GM21737 (cell line): ENCODE measurements at regions not wholly inside any gene's neighbourhood (a gene's known extent, or its start where the extent isn't known, plus 50 kb on each side); places are given as distances from the start of the nearest gene placed in this dataset.
"Not testable (repeated sequence)": the region's sequence is repeated elsewhere in the genome, so short reads cannot be mapped to it uniquely, and the experiment has no call there.

Source experiments
- ATAC-seq: cut with Tn5 transposase; IDR thresholded peaks from one replicate; pipeline ENCODE4 v1.9.1; 2021; ENCODE audit warnings: mild to moderate bottlenecking, moderate library complexity; ENCODE audit not compliant: unreplicated experiment

DNA sequence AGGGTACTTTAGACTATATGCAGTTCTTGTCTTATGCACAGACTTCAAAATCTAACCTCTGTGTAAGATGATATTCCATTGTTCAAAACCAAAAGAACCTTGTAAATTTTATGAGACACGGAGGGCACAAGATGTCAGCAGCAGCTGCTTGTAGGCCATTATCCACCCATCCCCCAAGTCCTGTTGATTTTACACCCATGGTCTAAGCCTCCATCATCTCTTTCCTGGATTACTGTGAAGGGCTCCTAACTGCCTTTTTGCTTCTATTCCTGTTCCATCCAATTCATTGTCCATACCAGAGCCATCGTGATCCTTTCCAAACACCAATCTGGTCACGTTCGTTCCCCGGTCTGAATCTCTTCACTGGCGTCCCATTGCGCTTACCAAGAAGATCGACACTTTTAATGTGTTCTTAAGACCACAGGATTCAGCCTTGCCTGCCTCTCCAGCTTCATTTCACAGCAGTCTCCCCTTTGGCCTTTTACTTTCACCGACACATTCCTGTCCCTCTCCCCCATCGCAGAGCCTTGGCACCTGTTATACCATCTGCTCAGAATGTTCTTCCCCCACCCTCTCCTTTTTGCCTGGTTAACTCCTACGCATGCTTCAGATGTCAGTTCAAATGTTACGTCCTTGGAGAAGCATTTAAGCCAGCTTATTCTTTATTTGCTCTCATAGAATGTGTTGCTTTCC is 107.3 kb upstream of the POU3F1 start:
- no peak for ATAC-seq

DNA sequence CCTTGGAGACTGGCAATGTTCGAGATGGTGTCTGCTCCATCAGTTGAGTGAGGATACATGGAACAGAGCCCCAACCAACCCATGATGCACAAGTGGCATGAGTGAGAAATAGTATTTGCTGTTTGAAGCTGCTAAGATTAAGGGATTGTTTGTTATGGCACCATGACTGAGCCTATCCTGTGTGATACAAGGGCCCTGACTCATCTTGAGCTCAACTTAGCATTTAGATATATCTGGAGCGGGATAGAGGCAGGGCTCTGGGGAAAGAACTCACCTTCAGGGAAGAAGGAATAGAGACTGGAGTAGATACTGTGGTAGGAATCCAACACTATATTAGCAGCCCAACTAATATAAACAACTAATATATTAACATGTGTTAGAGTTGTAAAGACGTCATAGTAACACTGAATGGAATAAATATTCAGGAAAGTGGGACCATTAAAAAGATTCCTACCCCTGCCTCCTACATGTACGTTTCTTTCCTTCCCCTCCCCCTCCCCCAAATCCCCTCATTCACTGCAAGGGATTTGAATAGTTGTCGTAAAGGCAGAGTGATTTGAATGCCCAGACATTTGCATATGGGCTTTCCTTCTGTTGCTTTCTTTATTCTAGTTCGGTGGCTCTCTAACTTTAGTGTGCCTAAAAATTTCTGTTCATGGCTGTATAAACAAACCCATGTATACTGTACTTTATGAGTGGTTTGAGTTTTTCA is 106.6 kb upstream of the POU3F1 start:
- no peak for ATAC-seq

DNA sequence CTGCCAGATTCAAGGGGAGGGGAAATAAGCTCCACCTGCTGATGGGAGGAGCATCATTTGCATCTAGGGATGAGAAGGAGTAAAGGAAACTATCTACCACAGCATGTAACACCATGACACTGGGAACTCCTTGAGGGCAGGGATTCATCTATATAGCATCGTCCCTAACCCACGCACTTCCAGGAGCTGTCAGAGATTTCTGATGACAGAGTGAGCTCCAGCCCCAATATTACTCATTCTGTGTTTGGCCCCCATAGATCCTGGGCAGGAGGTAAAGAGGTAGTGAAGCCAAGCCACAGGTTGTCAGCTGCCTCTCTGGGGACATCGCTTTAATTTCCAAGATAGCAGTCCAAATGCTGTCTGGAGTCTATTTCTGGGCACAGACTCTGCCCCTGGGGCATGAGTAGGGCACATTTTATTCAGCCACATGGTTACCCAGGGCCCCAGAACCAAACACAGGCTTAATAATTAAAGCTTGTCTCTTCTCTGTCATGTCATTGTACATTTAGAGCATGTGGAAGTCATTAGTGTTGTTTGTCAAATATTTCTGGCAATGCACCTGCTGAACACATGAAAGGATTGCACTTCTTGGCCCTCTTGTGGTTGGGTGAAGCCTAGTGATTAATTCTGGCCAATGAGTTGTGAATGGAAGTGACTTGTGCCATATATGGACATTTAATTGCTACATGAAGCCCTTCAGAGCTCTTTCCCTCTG is 105.9 kb upstream of the POU3F1 start:
- no peak for ATAC-seq

DNA sequence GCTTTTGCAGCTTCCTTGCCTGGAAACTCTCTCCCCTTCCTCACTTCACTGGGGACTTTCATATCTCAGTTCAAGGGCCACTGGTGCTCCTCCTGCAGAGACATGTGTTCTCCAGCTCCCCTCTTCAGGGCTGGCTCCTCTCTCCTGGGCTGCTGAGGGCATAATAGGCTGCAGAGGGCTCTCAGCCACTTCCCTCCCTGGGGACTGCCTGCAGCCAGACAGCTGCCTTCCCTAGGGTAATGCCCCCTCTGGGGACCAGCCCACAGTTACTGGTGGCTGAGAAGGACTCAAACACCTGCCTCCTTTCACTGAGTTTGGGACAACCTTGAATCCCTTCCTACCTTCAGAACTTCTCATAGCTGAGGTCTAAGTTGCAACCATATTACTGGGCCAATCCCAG is 104.8 kb upstream of the POU3F1 start:
- no peak for ATAC-seq

DNA sequence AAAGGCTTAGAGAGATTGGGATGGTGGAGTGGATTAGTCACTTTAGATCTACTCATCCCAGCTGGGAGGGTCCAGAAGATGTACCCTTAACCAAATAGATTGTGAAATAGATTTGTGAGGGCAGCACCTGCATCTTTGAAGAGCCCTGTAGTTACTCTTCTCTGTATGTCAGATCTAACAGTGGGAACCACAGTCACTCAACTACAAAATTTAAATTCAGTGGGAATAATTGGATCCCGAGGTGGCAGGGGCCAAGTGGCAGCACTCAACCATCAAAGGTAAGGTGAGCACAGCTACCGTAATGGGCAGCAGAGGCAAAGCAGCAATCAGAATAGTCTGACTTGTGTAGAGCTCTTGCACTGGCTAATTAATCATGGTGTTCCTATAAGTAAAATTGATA is 99.5 kb upstream of the POU3F1 start:
- not testable (repeated sequence) for ATAC-seq

DNA sequence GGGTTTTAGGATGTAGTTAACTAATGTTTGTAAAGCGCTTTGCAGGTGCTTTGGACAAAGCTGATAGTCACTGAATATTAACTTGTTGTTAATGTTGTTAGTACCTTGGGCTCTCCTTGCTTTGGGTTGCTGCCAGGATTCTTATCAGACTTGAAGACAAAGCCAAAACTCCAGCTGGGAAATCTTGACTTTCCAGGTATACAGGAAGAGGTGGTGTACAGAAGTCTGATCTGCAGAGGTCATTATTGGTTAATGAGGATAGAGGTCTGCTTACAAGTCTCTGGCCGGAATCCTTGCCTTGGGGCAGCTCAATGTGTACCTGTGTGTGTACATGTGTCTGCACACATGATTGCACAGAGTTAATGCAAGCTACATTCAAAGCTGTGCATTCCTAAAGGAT is 96.0 kb upstream of the POU3F1 start:
- ATAC-seq, result no peak

DNA sequence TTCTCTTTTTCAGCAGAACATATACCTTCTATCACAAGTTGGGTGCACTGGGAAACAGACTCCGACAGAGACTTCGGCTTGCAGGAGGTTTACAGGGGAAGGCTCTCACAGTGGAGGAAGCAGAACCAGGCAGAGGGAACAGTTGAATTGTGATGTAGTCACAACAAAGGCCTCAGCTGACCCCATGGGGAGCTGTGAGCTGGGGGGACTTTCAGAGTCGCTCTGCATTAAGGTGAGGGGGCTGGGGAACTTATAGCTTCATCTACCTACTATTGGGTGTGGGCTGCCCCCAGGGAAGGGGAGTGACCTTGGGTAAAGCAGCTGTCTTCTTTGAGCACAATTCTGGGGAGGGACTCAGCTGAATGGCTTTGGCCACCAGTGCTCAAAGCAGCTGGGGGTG is 94.9 kb upstream of the POU3F1 start:
- ATAC-seq, result no peak

DNA sequence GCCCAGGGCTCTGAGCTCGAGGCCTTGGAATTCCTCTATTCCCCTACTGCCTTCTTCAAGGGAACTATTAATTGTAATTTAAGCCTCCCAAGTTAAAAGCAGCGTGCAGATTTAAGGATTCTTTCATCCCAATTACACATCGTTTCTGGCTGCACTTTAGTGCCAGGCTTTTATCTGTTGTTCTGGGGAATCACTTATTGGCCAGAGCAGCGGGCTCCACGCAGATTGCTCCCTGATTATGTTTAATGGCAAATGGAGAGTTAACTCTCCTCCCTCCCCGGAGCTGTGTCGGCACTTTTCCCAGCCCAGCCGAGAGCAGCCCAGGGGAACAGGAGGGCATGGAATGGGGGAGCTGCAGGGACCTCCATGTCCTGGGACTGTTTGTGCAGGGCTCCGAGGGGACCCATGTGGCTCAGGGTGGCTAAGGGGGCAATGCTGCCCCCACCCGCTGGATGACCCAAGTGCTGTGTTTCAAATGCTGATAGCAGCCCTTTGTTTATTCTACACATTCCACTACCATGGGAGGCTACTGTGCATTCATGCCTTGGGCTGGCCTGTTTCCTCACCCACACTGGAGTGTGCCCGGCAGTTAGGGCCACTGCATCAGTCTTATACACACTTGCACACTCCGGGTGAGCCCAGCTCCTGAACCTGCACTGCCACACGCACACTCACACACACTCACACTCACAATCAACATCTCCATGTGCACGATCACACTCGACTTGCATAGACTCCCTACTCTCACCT is 93.3 kb upstream of the POU3F1 start:
- ATAC-seq, result no peak

DNA sequence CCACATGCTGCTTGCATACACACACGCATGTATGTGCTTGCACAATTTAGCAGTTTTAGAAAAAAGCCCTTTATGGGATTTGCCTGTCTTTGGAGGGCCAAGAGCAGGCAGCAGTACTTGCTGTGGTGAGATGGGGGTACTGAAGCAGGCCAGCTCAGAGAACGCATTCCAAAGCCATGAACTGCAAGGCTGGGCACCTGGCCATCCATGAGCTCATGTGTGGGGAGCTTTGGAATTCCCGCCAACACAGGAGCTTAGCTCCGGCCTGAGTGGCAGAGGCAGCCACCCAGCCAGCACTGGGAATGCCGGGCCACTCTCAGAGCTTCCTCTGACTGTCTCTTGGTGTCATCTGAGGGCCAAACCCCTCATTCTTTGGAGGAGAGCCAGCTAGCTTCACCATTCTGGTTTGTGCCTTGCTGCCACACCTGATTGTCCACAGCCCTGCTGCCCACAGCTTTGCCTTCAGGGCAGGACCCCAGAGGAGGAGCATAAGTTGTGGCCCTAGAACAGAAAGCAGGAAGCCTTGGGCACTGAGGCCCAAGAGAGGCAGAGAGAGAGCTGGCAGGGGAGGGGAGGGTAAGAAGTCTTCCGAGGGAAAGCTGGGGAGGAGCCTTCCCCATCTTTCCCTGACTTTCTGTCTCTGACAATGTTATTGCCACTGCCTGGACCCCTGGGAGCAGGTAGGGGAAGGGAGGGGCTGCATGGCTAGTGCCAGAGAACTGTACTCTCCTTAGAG is 92.1 kb upstream of the POU3F1 start:
- no peak for ATAC-seq

DNA sequence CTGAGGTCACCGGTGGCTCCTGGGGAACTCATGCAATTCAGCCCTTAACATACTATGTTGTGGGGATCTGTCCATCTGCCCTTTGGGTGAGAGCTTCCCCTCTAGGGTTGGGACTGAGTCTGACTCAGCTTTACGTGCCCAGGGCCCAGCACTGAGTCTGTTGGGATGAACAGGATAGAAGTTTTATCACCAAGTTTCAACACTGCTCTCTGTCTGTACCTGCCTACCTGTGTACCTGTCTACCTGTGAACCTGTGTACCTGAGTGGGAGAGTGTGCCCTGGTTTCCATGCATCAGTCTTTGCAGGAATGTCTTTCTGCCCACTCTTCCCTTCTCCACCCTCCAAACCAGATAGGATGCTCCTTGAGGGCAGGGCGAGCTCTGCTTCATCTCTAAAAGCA is 90.6 kb upstream of the POU3F1 start:
- ATAC-seq, result no peak

DNA sequence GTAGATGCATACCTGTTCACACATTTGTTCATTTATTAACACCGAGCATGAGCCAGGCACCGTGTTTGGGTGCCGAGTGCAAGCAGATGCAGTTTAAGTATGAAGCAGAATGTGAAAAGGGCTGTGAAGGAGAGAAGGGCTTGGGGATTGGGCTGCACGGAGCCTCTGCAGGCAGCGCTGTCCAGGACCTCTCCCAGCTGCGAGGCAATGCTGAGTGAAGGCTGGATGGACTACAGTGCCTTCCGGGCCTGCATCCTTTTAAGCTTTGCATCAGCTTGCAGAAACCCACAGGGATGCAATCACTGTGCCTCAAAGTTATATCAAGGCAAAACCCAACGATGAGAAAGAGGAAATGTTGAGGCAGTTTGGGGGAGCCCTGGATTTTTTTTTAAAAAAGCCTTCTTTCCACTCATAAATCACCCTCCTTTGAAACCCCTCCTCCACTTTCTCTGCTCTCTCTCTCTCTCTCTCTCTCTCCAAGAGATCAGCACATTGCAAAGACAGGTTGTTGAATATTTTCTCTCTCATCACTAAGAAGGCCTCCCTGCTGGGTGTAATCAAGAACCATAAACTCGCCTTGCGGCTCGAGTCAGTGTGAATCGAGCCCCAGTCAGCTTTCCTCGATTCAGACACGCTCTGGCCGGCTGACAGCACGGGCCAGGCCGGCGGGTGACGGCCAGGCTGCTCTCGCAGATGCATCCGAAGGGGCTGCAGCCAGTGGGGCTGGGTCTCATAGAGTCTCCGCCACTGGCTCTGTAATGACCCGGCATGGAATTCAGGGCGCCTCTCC is 89.2 kb upstream of the POU3F1 start:
- no peak for ATAC-seq

DNA sequence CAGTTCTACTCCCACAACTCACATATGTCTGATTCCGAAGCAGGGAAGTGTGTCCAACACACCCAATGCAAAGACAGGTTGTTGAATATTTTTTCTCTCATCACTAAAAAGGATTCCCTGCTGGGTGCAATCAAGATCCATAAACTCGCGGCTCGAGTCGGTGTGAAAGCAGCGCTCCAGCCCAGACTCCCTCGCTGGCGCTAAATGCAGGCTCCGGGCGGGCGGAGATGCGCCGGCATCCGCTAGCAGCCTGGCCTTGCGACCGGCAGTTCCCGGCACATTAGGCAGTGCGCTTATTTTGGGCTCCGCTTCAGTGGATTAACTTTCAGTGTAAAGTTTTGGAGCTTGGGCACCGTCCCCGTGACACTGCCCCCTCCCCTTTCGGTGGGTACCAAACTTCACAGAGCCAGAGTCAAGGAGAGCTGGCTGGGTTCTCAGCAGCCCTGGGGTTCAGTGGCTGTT is 87.7 kb upstream of the POU3F1 start:
- ATAC-seq, result no peak

DNA sequence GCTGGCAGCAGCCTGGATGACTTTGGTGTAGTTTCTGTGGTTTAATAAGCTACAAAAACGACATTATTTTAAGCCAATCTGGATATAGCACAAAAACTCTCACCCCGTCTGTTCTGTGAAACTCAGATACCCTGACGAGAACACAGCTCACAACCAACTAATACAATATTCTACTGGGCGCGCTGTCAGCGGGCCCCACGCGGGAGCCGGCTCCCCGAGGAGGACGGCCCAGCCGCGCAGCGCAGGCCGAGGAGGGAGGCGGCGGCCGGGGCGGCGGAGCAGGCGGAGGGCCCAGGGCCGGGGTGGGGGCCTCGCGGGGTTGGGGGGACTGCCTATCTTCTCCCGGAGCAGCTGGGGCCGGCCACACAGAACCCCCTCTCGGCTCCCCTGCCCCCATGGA is 87.2 kb upstream of the POU3F1 start:
- no peak for ATAC-seq

DNA sequence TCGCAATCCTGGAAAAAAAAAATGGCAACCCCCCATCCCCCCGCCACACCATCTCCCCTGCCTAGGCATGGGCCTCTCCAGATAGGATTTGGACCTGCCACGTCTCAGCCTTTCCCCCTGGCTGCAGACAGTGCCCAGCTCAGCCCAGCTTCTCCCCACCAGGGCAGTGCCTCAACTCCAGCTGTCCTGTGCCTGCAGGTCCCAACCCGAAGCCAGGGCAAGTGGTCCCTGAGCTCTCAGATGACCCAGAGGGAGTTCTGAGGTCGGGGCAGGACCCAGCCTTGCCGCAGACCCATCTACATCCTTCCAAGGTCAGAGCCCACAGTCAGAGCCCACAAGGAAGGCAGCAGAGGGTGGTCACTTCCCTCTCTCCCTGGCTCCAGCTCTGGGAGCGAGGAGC is 86.7 kb upstream of the POU3F1 start:
- ATAC-seq, result no peak

DNA sequence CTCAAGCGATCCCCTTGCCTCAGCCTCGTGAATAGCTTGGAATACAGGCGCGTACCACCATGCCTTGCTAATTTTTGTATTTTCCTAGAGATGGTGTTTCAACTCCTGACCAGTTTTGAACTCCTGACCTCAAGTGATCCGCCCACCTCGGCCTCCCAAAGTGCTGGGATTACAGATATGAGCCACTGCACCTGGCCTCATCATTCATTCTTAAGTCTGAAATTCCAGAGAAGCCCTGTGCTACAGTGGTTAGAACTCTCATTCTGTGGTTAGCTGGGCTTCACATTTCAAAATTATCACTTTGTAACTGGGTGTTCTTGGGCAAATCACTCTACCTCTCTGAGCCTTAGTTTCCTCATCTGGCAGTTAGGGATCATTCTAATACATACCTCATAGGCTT is 86.1 kb upstream of the POU3F1 start:
- no peak for ATAC-seq

DNA sequence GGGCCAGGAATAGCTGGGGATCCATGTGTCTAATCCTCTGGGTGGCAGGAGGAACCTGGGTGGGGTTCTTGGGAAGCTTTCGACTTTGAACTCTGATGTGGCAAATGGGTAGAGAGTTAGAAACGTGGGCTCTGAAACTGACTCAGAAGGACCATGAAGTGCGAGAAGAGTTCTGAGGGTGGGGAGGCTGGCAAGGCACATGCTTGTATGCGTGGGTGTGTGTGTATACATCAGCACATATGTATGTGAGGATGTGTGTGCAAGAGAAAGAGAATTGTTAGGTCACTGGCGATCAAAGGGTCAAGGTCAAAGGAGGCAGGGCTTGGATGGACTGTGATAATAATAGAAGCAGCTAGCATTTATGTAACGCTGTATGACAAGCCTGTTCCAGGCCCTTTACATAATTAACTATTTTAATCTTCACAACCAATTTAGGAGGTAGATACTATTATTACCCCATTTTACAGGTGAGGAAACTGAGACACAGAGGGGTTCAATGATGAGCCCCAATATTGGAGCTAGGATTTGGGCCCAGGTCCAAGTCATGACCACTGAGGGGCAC is 84.5 kb upstream of the POU3F1 start:
- ATAC-seq, result no peak

DNA sequence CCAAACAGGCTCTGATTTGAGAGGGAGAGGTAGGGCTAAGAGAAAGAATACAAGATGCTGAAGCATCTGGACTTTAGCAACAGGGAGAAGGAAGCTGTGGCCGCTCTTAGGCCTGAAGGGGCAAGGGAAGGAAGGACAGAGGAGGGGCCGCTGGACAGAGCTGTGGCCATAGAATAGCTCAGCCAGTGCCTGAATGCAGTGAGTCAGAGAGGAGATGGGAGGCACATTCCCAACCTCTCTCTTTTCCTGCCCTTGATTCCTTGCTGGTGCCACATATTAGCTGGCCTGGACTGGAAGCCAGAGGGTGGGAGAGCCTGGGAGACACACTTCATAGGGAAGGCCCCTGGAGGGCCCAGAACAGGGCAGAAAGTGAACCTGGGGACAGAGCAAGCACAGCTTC is 83.4 kb upstream of the POU3F1 start:
- ATAC-seq, result no peak

DNA sequence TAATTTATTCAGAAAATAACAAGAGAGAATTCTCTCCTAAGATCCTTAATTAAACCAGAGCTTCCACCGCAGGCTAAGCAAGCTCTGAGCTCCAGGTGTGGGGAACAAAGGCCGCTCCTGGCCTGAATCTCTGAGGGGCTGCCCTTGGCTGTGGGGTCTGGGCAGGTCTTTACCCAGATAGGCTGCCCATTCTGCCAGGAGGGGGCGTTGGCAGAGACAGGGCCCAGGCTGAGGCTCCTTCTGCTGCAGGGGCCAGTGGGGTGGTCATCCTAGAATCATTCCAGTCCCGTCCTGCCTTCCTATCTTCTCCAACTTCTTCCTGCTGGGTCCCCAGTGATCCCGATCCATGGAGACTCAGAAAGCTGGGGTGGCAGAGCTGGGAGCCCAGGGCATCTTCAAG is 82.9 kb upstream of the POU3F1 start:
- ATAC-seq, result no peak

DNA sequence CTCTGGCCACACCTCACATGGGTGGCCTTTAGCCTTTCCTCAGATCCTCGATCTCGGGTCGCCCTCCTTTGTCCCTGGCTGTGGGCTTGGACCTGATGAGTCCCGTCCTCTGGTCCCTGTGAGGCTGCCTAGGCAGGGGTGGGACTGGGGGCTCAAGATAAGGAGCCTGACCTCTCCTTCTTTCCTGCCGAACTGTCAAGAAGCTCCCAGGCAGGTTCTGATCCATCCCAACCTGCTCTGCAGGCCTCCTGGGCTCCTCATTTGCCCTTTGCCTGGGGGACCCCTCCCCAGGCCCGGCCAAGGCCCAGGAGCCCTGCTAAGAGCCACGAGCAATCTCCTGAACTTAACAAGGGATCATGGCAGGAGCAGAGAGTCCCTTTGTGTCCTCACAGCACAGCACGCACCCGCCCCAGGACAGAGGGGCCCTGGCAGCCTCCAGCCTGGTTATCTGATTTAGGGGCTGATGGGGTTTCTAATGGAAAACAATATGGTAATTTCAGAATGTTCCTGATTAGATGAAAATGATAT is 82.4 kb upstream of the POU3F1 start:
- ATAC-seq, result no peak
